ENCODE measurements at regions not wholly inside any gene's neighbourhood (a gene's known extent, or its start where the extent isn't known, plus 50 kb on each side); places are given as distances from the start of the nearest gene placed in this dataset.
"Not testable (repeated sequence)": the region's sequence is repeated elsewhere in the genome, so short reads cannot be mapped to it uniquely, and the experiment has no call there.

GRCh38 chr1:119191325-119191724 is 50.9 kb upstream of the WARS2 start:
- no peak for DNase-seq

- peak; percentile 5 for DNase-seq
These were observed 63.9 kb upstream of the WARS2 start for GRCh38 chr1:119204197-119204960.

DNA sequence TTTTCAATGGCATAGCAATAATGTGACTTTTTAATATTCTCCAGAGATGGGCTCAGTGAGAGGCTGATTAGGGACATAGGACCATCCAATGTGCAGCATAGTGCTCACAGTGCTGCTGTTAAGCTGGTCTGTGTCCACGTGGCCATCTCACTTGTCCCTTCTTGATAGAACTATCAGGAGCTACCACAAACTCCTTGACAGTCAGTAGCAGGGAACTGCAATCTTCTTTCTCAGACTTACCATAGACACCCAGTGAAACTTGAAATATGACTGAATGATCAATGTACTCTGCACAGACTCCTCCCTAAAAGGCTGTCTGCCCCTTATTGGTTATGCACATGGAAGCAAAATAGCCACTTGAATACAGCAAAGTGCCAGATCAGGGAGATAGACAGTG is 64.5 kb upstream of the WARS2 start:
- no peak for DNase-seq

GRCh38 chr1:119209061-119209460 is 68.6 kb upstream of the WARS2 start:
- no peak for DNase-seq

- no peak for DNase-seq
These were observed 69.3 kb upstream of the WARS2 start for GRCh38 chr1:119209596-119210295.

GRCh38 chr1:119210296-119210649 is 69.8 kb upstream of the WARS2 start:
- no peak for DNase-seq

GRCh38 chr1:119213213-119213612 is 72.8 kb upstream of the WARS2 start:
- not testable (repeated sequence) for DNase-seq

- DNase-seq = not testable (repeated sequence)
These were observed 74.5 kb upstream of the WARS2 start for GRCh38 chr1:119214961-119215360.

DNA sequence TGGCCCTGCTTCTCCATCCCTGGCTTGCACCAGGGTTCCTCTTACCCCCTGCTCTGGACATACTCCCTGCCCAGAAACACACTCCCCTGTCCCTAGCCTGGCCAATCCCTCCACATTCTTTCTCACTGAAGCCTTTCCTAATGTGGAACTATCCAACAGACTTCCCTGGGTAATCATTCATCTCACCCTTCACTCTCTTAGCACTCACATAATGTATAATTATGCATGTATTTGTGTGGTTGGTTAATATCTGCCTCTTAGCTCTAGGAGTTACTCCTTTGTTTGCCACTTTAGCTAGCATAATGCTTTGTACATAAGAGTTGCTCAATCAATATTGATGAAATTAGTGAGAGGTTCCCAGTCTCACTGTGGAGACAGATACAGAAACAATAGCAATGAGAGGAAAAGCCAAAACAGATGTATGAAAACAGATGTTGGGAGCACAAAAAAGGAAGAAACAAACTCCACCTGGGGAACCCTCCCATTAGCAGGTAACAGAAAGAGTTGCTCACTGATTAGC is 76.9 kb upstream of the WARS2 start:
- DNase-seq = no peak

DNA sequence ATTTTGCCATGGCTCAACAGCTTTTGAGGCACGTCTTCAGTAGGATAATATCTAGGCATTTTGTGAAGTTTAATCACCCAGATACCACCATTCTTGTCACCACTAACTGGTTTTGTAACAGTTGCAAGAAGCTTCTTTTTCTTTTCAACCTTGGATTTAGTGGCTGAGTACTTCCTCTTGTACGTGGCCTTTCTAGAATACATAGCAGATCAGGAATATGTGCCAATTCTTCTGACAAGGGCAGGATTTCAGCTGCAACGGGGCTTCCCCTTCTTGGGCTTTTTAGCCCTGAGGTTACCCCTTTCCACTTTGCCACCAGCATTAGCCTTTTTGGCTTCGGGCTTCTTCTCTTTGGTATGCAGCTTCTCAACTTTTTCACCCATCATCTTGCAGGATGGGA is 79.3 kb upstream of the WARS2 start:
- DNase-seq = no peak

GRCh38 chr1:119220991-119221390 is 80.5 kb upstream of the WARS2 start:
- DNase-seq = no peak

GRCh38 chr1:119222271-119222670 is 81.8 kb upstream of the WARS2 start:
- DNase-seq = no peak

- DNase-seq = no peak
These were observed 84.8 kb upstream of the WARS2 start for GRCh38 chr1:119225265-119225664.

- DNase-seq = no peak
These were observed 85.4 kb upstream of the WARS2 start for GRCh38 chr1:119225831-119226230.

DNA sequence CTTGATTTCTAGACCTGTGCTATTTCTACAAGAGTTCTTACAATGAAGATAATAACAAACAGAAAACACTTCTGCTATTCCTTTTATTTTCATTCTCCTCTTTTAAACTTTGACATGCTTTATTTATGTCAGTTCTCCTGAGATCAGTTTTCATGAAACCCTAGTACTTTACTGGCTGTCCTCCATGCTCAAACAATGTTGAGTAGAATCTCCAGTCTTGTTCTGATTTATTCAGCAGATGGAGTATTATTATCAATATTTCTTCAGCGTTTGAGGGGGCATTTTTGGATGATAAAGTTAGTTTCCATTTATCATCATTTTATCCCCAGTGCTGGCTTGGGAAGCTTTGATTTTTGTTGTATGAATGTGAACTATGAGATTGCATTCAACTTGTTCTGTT is 85.9 kb upstream of the WARS2 start:
- peak; percentile 53 for DNase-seq

GRCh38 chr1:119226913-119227312 is 86.5 kb upstream of the WARS2 start:
- no peak for DNase-seq

GRCh38 chr1:119227456-119227855 is 87.0 kb upstream of the WARS2 start:
- DNase-seq = peak; percentile 36

- DNase-seq = no peak
These were observed 88.1 kb upstream of the WARS2 start for GRCh38 chr1:119228335-119229080.

DNA sequence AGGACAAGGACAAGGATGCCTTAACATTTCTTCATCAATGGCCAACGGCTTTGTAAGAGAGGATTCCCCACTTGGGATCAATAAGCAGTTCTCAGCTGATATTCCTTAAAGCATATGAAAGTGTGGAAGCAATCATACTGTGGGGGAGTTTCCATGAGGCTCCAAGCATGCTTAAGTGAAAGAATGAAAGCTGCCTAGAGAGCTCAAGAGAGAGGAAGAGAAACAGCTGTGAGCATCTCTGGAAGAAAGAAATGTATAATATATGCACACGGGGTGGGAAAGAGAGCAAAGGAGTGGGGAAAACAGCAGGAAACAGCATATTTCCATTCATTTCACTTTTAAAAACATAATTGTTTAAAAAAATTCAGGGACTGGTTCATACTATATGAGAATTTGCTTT is 94.7 kb upstream of the WARS2 start:
- DNase-seq = no peak

DNA sequence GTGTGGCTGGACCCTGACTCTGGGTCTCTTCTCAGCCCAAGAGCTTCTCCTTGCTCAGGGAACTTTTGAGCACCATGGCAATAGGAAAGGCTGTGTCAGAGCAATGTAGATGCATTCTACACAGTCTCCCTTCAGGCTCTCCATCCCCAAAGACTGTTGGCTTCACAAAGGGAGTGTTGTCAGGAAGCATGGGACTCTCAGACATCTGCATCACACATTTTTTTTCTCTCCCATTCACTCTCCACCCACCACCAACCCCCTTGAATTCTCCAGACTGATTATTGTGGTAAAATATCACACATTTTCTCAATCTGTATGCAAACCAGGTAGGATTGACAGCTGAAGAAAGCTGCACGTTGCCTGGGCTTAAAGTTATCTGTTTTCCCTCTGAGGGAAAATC is 105.4 kb upstream of the WARS2 start:
- no peak for DNase-seq

DNA sequence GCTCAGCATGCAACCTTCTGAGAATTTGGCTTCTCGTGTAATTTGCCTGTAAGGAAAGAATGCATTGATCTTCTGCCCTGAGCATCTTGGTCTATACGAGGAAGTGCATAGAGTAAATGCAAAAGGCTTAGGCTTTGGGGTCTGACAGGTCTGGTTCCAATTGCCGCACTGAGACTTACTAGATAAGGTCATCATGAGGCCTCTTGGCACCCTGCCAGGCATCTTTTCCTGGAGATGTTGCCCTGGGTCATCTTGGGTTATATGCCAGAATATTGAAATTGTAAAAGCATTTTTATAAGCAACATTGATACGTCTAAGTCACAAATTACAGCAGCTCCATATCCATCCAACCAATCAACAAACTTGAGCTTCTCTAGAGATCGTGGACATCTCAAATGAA is 108.8 kb upstream of the WARS2 start:
- no peak for DNase-seq

- no peak for DNase-seq
These were observed 109.8 kb upstream of the WARS2 start for GRCh38 chr1:119250299-119250698.

GRCh38 chr1:119251751-119252150 is 111.3 kb upstream of the WARS2 start:
- no peak for DNase-seq
